GM19467 (cell line): ENCODE measurements at regions not wholly inside any gene's neighbourhood (a gene's known extent, or its start where the extent isn't known, plus 50 kb on each side); places are given as distances from the start of the nearest gene placed in this dataset.

Experiments
- ATAC-seq: cut with Tn5 transposase; IDR thresholded peaks from one replicate; pipeline ENCODE4 v1.9.1; 2021; ENCODE audit warnings: mild to moderate bottlenecking, moderate library complexity; ENCODE audit not compliant: unreplicated experiment

DNA sequence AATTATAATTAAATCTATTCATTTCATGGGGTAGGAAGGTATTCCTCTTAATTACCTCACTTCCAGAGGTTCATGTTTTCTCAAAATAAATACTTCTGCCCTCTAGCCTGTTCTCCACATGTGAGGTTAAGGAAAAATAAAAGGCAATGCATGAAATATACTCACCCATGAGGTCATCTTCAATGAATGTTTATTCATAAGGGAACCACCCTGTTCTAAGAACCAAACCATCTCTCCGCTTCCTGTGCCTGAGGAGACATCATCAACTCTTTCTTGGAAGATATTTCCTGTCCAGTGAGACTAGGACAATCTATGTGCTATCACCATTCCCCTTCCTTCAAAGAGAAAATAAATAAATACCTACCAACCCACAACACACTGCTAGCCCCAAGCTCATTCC lies 513.7 kb upstream of the PLXNA2 start:
- no peak for ATAC-seq

DNA sequence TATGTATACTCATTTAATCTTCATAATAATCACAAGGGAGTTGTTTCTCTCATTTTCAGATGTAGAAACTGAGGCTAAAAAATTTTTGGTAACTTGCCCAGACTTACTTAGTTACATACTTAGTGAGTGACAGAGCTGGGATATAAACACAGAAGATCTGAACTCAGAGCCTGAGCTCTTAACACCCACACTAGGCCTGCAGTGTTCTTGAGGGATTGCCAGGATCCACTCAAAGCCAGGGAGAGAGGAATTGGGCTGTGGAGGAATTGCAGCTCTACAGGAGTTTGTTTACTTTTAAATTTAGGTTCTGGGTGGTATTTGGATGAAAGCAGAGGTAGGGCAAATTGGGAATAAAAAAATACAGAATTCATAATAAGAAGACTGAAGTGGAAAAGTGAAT lies 515.1 kb upstream of the PLXNA2 start:
- ATAC-seq: no peak

GRCh38 chr1:208763971-208764370 lies 519.8 kb upstream of the PLXNA2 start:
- no peak for ATAC-seq

DNA sequence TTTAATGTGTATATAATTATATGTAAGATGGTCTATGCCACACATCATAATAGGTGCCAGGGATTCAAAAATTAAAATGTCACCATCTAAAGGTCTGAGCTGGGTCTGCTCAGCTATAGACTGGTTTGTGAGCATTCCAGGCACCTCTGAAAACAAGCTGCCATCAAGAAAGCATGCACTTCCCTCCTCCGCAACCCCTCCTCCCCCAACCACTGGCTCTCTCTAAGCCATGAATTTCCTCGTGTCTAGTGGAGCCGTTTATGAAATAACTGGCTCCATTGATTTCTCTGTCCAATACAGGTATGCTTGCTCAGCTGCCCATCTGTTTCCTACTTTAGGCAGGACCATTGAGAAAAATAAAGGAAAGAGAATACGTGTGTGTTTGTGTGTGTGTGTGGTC lies 522.6 kb upstream of the PLXNA2 start:
- ATAC-seq: no peak

- ATAC-seq: no peak
Measured at GRCh38 chr1:208767816-208768215, 523.6 kb upstream of the PLXNA2 start.

- no peak for ATAC-seq
Measured at GRCh38 chr1:208772891-208773290, 528.7 kb upstream of the PLXNA2 start.

- ATAC-seq: no peak
Measured at GRCh38 chr1:208775841-208776240, 531.7 kb upstream of the PLXNA2 start.

- ATAC-seq: no peak
Measured at GRCh38 chr1:208778417-208778816, 534.2 kb upstream of the PLXNA2 start.

DNA sequence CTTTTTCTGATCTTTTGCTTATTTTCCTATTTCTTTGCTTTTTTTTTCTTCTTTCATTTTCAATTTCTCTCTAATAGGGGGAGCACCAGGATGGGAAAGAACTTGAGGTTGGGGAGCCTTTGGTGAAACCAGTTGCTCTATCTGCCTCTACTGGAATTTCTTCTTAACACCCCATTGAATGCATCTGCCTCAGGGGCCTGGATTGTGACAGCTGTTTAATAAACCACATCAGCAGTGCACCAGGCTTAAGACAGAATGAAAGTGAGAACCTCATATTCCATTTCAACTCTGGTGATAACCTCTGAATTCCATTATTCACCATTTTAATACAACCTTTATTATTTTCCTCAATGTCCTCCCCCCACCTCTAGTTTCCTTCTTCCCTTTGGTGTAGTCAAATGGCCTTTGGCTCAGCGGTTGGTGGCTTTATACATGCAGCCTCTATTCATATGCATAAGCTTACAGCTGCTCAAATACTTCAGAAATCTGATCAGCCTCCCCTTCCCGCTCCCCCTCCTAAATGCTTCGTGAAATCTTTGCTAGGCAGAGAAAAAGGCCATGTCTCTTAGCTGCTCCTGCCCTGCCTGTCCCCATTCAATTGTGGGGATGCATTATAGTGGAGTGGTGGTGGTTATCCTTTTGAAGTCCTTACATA lies 537.3 kb upstream of the PLXNA2 start:
- ATAC-seq: no peak

GRCh38 chr1:208782186-208782585 lies 538.0 kb upstream of the PLXNA2 start:
- ATAC-seq: no peak

- ATAC-seq: no peak
Measured at GRCh38 chr1:208785629-208786028, 541.4 kb upstream of the PLXNA2 start.

GRCh38 chr1:208787219-208787618 lies 543.0 kb upstream of the PLXNA2 start:
- no peak for ATAC-seq

DNA sequence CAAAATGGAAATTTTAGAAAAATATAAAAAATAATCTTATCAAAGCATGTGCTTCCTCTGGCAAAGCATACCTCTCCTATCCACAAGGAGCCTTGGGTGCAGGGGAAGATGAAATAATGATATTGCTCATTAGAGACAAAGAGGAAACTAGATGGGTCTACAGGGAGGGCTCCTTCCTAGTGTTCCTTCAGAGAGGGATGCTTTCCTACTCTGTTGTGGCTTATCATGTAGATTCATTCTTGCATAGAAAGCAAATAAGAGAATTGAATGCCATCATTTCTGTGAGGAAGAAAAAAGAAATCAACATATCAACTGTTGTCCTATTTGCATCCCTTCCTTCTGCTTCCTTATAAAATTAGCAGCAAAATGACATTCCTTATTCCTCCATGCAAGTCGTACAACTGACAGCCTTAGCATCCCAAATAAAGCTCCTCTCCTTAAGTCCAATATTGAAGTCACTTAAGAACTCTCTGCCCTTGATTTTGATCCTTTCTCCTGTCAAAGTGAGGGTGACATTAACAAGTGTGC lies 543.9 kb upstream of the PLXNA2 start:
- ATAC-seq: no peak

GRCh38 chr1:208791456-208791855 lies 547.3 kb upstream of the PLXNA2 start:
- no peak for ATAC-seq

DNA sequence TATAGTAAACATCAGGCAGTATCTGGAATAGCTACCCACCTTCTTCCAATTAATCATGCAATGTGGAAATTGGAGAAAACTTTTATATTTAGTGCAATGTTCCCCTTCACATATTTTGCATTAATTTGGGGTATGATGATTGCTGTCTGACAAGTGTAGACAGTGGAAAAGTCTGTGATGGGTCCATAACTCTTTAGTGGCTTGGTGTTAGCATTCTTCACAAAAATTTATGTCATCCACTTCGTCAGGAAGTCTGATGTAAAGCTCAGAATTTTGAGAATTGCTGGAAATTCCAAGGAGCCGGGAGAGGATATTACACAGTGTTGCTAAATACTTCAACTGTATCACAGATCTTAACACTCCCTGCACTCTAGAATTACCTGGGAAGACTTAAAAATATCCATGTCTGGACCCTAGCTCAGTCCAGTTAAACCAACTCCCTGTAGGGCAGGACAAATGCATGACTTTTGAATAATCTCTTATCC lies 549.7 kb upstream of the PLXNA2 start:
- ATAC-seq: no peak

- ATAC-seq: no peak
Measured at GRCh38 chr1:208799186-208799585, 555.0 kb upstream of the PLXNA2 start.

- no peak for ATAC-seq
Measured at GRCh38 chr1:208803011-208803811, 559.0 kb upstream of the PLXNA2 start.

DNA sequence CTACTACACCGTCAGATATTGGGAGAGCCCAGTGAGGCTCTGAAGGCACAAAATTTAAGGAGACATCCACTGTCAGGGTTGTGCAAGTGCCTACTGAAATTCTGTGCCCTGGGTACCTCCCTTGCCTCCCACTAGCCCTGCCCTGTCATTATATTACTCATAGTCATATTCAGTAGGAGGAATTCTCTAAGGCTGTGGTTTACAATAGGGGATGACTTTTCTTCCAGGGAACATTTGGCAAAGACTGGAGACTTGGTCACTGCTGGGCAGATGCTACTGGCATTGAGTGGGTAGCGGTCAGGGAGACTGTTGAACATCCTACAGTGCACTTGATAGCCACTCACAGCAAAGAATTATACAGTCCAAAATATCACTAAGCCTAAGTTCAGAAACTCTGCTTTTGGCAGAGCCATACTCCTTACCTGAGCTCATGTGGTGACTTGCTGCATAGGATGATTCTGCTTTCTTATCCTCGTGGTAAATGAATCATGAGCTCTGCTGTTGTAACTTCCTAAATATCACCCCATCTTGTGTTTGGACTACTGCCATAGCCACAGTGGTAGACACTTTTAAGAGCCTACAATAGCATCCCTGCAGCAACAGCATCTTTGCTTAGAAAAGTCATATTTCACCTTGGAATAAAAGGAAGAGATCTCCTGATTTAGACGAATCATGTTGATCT lies 563.4 kb upstream of the PLXNA2 start:
- no peak for ATAC-seq

- ATAC-seq: no peak
Measured at GRCh38 chr1:208808301-208808700, 564.1 kb upstream of the PLXNA2 start.

GRCh38 chr1:208809876-208810275 lies 565.7 kb upstream of the PLXNA2 start:
- ATAC-seq: no peak

GRCh38 chr1:208818770-208819445 lies 574.7 kb upstream of the PLXNA2 start:
- no peak for ATAC-seq
